HL-60 (cell line): ENCODE measurements at regions not wholly inside any gene's neighbourhood (a gene's known extent, or its start where the extent isn't known, plus 50 kb on each side); places are given as distances from the start of the nearest gene placed in this dataset.

ENCODE experiments used
- CTCF ChIP-seq: IDR thresholded peaks from one replicate; pipeline ENCODE4 v1.5.1; 2011; ENCODE audit warnings: low read length, control low read depth, inconsistent platforms; ENCODE audit not compliant: insufficient read depth
- GABPA ChIP-seq: IDR thresholded peaks from 2 replicates; pipeline ENCODE4 v1.6.1; 2012; ENCODE audit warnings: low read depth
- SPI1 ChIP-seq: IDR thresholded peaks from 2 replicates; pipeline ENCODE4 v1.6.1; 2012; ENCODE audit warnings: low read depth, mild to moderate bottlenecking, borderline replicate concordance

DNA sequence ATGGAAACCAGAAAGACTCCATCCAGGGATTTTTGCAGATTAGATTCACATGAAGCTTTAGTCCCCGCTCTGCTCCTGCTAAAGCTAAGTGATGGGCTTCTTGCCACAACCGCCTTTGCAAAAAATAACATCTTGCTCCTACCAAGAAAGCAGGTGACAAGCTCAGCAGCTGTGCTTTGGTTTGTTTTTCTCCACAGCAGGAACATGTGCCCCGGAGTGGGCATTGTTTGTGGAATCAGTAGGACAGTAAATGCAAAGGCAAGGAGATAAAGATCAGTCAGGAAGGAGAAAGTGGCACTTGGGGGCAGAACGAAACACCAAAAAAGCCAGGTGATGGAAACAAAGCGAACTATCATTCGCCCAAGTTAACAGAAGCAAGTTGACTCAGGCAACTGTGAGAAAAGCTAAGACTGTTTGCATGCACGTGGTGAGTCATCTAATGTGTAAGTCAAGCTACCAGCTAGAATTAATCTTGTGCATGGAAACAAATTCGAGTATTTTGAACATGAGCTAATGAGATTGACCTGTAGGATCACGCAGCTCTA lies 165.5 kb upstream of the PLXNC1 start:
- TF ChIP-seq CTCF (no peak), GABPA (no peak), SPI1 (no peak)
